IMR-90 (cell line): ENCODE measurements at regions not wholly inside any gene's neighbourhood (a gene's known extent, or its start where the extent isn't known, plus 50 kb on each side); places are given as distances from the start of the nearest gene placed in this dataset.

Source experiments
- ATAC-seq: fragments of 200-7000 bp; cut with Tn5 transposase; 2 replicates; pipeline ENCODE4 v1.9.1; 2020; ENCODE audit warnings: low read depth, mild to moderate bottlenecking, moderate library complexity
- BruUV-seq: library from RNA; stranded (reverse); fragments of 400-500 nt; replicated peaks from 2 replicates; lab custom pipeline; 2021; lab: Mats Ljungman, UMichigan
- CTCF ChIA-PET: fragments of 300-600 bp; formaldehyde crosslinking; extraction: SDS; loops from one replicate; lab custom pipeline; 2021; ENCODE audit warnings: antibody characterized with exemption; lab: Yijun Ruan, JAX
- POLR2A ChIA-PET: fragments of 300-600 bp; sonication (Branson Sonifier 250); formaldehyde crosslinking; loops from one replicate; lab custom pipeline; 2022; ENCODE audit warnings: antibody characterized with exemption; ENCODE audit not compliant: unreplicated experiment; lab: Charles Lee
- DNase-seq: peaks from one replicate; pipeline ENCODE4 v3.0.0; 2013
- H2AFZ ChIP-seq: replicated peaks from 2 replicates; pipeline ENCODE3; 2013; ENCODE audit warnings: low read length, mild to moderate bottlenecking; ENCODE audit not compliant: poor library complexity
- H2AK5ac ChIP-seq: 2 replicates; pipeline ENCODE4 v1.6.1; 2013; ENCODE audit warnings: low read depth, low read length, inconsistent platforms
- H2AK9ac ChIP-seq: replicated peaks from 2 replicates; pipeline ENCODE3; 2013; ENCODE audit warnings: mild to moderate bottlenecking, low read depth, low read length, moderate library complexity; ENCODE audit not compliant: poor library complexity
- H2BK120ac ChIP-seq: 2 replicates; pipeline ENCODE4 v1.6.1; 2013; ENCODE audit warnings: low read depth, low read length, inconsistent platforms
- H2BK15ac ChIP-seq: 3 replicates; pipeline ENCODE4 v1.6.1; 2013; ENCODE audit warnings: low read depth, low read length, inconsistent platforms
- H2BK20ac ChIP-seq: 2 replicates; pipeline ENCODE4 v1.6.1; 2013; ENCODE audit warnings: low read depth, mild to moderate bottlenecking, inconsistent platforms, low read length, moderate library complexity
- H2BK5ac ChIP-seq: 2 replicates; pipeline ENCODE4 v1.6.1; 2013; ENCODE audit warnings: mild to moderate bottlenecking, low read depth, low read length, inconsistent platforms; ENCODE audit not compliant: poor library complexity, severe bottlenecking
- H3K14ac ChIP-seq: replicated peaks from 2 replicates; pipeline ENCODE4 v1.6.1; 2013; ENCODE audit warnings: low read depth, low read length, inconsistent platforms
- H3K18ac ChIP-seq: 2 replicates; pipeline ENCODE4 v1.6.1; 2013; ENCODE audit warnings: low read depth, low read length, control low read depth
- H3K23ac ChIP-seq: 2 replicates; pipeline ENCODE4 v1.6.1; 2013; ENCODE audit warnings: low read depth, low read length, inconsistent platforms
- H3K27ac ChIP-seq: 2 replicates; pipeline ENCODE4 v1.5.1; 2013; ENCODE audit warnings: mild to moderate bottlenecking, control low read depth, low read length; ENCODE audit not compliant: insufficient read depth
- H3K27me3 ChIP-seq: 2 replicates; pipeline ENCODE4 v1.6.1; 2013; ENCODE audit warnings: low read length; ENCODE audit not compliant: control insufficient read depth, insufficient read depth
- H3K36me3 ChIP-seq: 2 replicates; pipeline ENCODE4 v1.6.1; 2013; ENCODE audit warnings: low read length, mixed read lengths; ENCODE audit not compliant: control insufficient read depth, insufficient read depth
- H3K4ac ChIP-seq: 2 replicates; pipeline ENCODE4 v1.6.1; 2013; ENCODE audit warnings: low read depth, low read length, inconsistent platforms
- H3K4me1 ChIP-seq: 2 replicates; pipeline ENCODE4 v1.6.1; 2013; ENCODE audit warnings: low read length, mixed read lengths; ENCODE audit not compliant: control insufficient read depth, insufficient read depth
- H3K4me2 ChIP-seq: 2 replicates; pipeline ENCODE4 v1.6.1; 2013; ENCODE audit warnings: low read depth, mild to moderate bottlenecking, control low read depth, low read length, moderate library complexity
- H3K4me3 ChIP-seq: 2 replicates; pipeline ENCODE4 v1.5.1; 2013; ENCODE audit warnings: low read depth, mild to moderate bottlenecking, control low read depth, low read length, moderate library complexity; ENCODE audit not compliant: insufficient read depth
- H3K56ac ChIP-seq: 2 replicates; pipeline ENCODE4 v1.6.1; 2013; ENCODE audit warnings: low read length, inconsistent platforms; ENCODE audit not compliant: insufficient read depth; ENCODE audit errors: extremely low read depth
- H3K79me1 ChIP-seq, 2 experiments: 2 replicates each; pipeline ENCODE4 v1.6.1; 2013; ENCODE audit warnings: low read length in 2 of 2, inconsistent platforms in 1 of 2, low read depth in 1 of 2
- H3K9ac ChIP-seq: 2 replicates; pipeline ENCODE4 v1.6.1; 2013; ENCODE audit warnings: low read depth, low read length, control low read depth
- H3K9me1 ChIP-seq: 2 replicates; pipeline ENCODE4 v1.6.1; 2013; ENCODE audit warnings: low read length, inconsistent platforms; ENCODE audit not compliant: insufficient read depth
- H3K9me3 ChIP-seq: 2 replicates; pipeline ENCODE4 v1.6.1; 2013; ENCODE audit warnings: low read length; ENCODE audit not compliant: control insufficient read depth, insufficient read depth
- H4K20me1 ChIP-seq: 2 replicates; pipeline ENCODE4 v1.6.1; 2013; ENCODE audit warnings: low read length, inconsistent platforms; ENCODE audit not compliant: insufficient read depth
- H4K5ac ChIP-seq: 2 replicates; pipeline ENCODE4 v1.6.1; 2013; ENCODE audit warnings: mild to moderate bottlenecking, low read depth, low read length, control low read depth
- H4K8ac ChIP-seq, 2 experiments: 2 replicates each; pipeline ENCODE4 v1.6.1; 2013; ENCODE audit warnings: low read depth in 2 of 2, low read length in 2 of 2, control low read depth in 1 of 2, inconsistent platforms in 1 of 2
- H4K91ac ChIP-seq: 2 replicates; pipeline ENCODE4 v1.6.1; 2013; ENCODE audit warnings: low read depth, low read length, inconsistent platforms; ENCODE audit not compliant: insufficient read depth
- BHLHE40 ChIP-seq: fragments of 150-350 bp; IDR thresholded peaks from 2 replicates; pipeline ENCODE4 v1.6.1; 2016; ENCODE audit warnings: mild to moderate bottlenecking, low read depth, low read length
- CEBPB ChIP-seq: IDR thresholded peaks from 2 replicates; pipeline ENCODE4 v1.6.1; 2012; ENCODE audit warnings: low read depth, low read length, improper control_type of control experiment
- CHD1 ChIP-seq: IDR thresholded peaks from 2 replicates; pipeline ENCODE4 v1.6.1; 2012; ENCODE audit warnings: low read depth, low read length, improper control_type of control experiment
- CTCF ChIP-seq: conservative IDR thresholded peaks from 2 replicates; pipeline ENCODE4 v1.5.1; 2012; ENCODE audit warnings: mild to moderate bottlenecking, low read depth, low read length, improper control_type of control experiment
- ELK1 ChIP-seq: fragments of 150-350 bp; IDR thresholded peaks from 2 replicates; pipeline ENCODE4 v1.6.1; 2016; ENCODE audit warnings: low read depth, mild to moderate bottlenecking, low read length, moderate library complexity, borderline replicate concordance
- FOS ChIP-seq: fragments of 150-350 bp; IDR thresholded peaks from 2 replicates; pipeline ENCODE4 v1.6.1; 2016; ENCODE audit warnings: low read depth, low read length
- MAFK ChIP-seq: IDR thresholded peaks from 2 replicates; pipeline ENCODE4 v1.6.1; 2012; ENCODE audit warnings: low read depth, low read length, improper control_type of control experiment
- MAZ ChIP-seq: IDR thresholded peaks from 2 replicates; pipeline ENCODE4 v1.6.1; 2012; ENCODE audit warnings: low read depth, mild to moderate bottlenecking, low read length, improper control_type of control experiment, moderate library complexity, borderline replicate concordance
- MXI1 ChIP-seq: IDR thresholded peaks from 2 replicates; pipeline ENCODE4 v1.6.1; 2012; ENCODE audit warnings: low read depth, mild to moderate bottlenecking, low read length, moderate library complexity, borderline replicate concordance
- NFE2L2 ChIP-seq: fragments of 150-350 bp; IDR thresholded peaks from 2 replicates; pipeline ENCODE4 v1.6.1; 2016; ENCODE audit warnings: low read depth, mild to moderate bottlenecking, low read length
- POLR2A ChIP-seq: IDR thresholded peaks from 2 replicates; pipeline ENCODE4 v1.6.1; 2012; ENCODE audit warnings: mild to moderate bottlenecking, low read depth, low read length
- RAD21 ChIP-seq: IDR thresholded peaks from 2 replicates; pipeline ENCODE4 v1.6.1; 2012; ENCODE audit warnings: low read length, improper control_type of control experiment
- RCOR1 ChIP-seq: IDR thresholded peaks from 2 replicates; pipeline ENCODE4 v1.6.1; 2012; ENCODE audit warnings: mild to moderate bottlenecking, low read length, improper control_type of control experiment; ENCODE audit not compliant: insufficient replicate concordance
- SMC3 ChIP-seq: fragments of 150-350 bp; IDR thresholded peaks from 2 replicates; pipeline ENCODE4 v1.6.1; 2016; ENCODE audit warnings: low read depth, mild to moderate bottlenecking, antibody characterized with exemption, low read length, moderate library complexity
- USF2 ChIP-seq: fragments of 150-350 bp; IDR thresholded peaks from 2 replicates; pipeline ENCODE4 v1.6.1; 2017; ENCODE audit warnings: mild to moderate bottlenecking, antibody characterized with exemption, low read length, low read depth
- WGBS, 2 experiments: methylation state at CpG; one replicate each; pipeline versions ENCODE4 v1.1.5 to v1.1.7; 2013; ENCODE audit warnings: missing lambda C conversion rate in 2 of 2; ENCODE audit not compliant: insufficient read length in 1 of 2; ENCODE audit errors: extremely low coverage in 2 of 2; 5-methylcytosine and 5-hydroxymethylcytosine counted together
- dilution Hi-C: fragments of 300-500 bp; cut with HindIII; formaldehyde crosslinking; loops from one replicate; pipeline ENCODE4 v1.14.3; 2018; ENCODE audit warnings: low sequenced_read_pairs; ENCODE audit not compliant: unreplicated experiment
- in situ Hi-C: fragments of 300-500 bp; cut with MboI; formaldehyde crosslinking; loops from 3 replicates; pipeline ENCODE4 v1.14.3; 2019; ENCODE audit warnings: low sequenced_read_pairs, inconsistent platforms, mixed read lengths
- intact Hi-C: fragments of 100-400 bp; cut with micrococcal nuclease; formaldehyde crosslinking; loops from 2 replicates; pipeline ENCODE4 v1.10.0; 2022

- Histone ChIP-seq H3K23ac (no peak overlapping the region), H4K8ac (no peak overlapping the region), H4K20me1 (no peaks in the 10 kb centered on the region), H3K4me2 (no peak overlapping the region), H2BK120ac (no peak overlapping the region), H4K91ac (no peak overlapping the region), H2AK9ac (no peak overlapping the region), H3K9me1 (no peaks in the 10 kb centered on the region), H3K56ac (no peak overlapping the region), H3K36me3 (no peaks in the 10 kb centered on the region), H3K79me1 (no peaks in the 10 kb centered on the region), H3K27me3 (peaks cover 1% of the 10 kb centered on the region; the same call in 1 of the 2 replicates), H3K4ac (no peak overlapping the region), H3K4me3 (no peak overlapping the region), H2BK15ac (no peak overlapping the region), H4K5ac (no peak overlapping the region), H2AK5ac (no peak overlapping the region), H2AFZ (no peak overlapping the region), H3K9me3 (no peaks in the 10 kb centered on the region), H2BK20ac (no peak overlapping the region), H3K9ac (no peak overlapping the region), H2BK5ac (no peak overlapping the region), H3K27ac (no peak overlapping the region), H3K14ac (no peak overlapping the region), H3K18ac (no peak overlapping the region), H3K4me1 (no peaks in the 10 kb centered on the region)
- dilution Hi-C loops: no loop called here
- WGBS, 2 experiments: 8% methylated on average over 2 of the region's 6 CpGs; no CpG with 5 or more reads in 1 of the 2 experiments
- TF ChIP-seq USF2: no peak
- TF ChIP-seq MAFK: no peak
- TF ChIP-seq ELK1: no peak
- TF ChIP-seq SMC3: no peak
- TF ChIP-seq RCOR1: no peak
- no peak for TF ChIP-seq MAZ
- TF ChIP-seq CHD1: no peak
- TF ChIP-seq RAD21: no peak
- no peak for TF ChIP-seq CEBPB
- TF ChIP-seq CTCF: no peak
- no peak for TF ChIP-seq MXI1
- no peak for TF ChIP-seq FOS
- TF ChIP-seq BHLHE40: no peak
- no peak for TF ChIP-seq POLR2A
- no peak for TF ChIP-seq NFE2L2
- in situ Hi-C loops: no loop called here
- no peak for DNase-seq
- no peak for ATAC-seq
- CTCF ChIA-PET: no interaction called here
- no TSS peak for BruUV-seq
- POLR2A ChIA-PET: no interaction called here
- intact Hi-C loops: no loop called here
Observed at GRCh38 chr2:88824951-88825350, 133.5 kb downstream of the RPIA start.
